SKM-1 (cell line): ENCODE measurements at regions not wholly inside any gene's neighbourhood (a gene's known extent, or its start where the extent isn't known, plus 50 kb on each side); places are given as distances from the start of the nearest gene placed in this dataset.

Experiments
- DNase-seq: peaks from one replicate; lab custom pipeline; 2025; ENCODE audit not compliant: unreplicated experiment; lab: John Stamatoyannopoulos, UW

GRCh38 chr5:58040044-58040443 lies 419.8 kb downstream of the PLK2 start:
- DNase-seq: no peak

GRCh38 chr5:58037899-58038298 lies 422.0 kb downstream of the PLK2 start:
- DNase-seq: no peak

GRCh38 chr5:58025809-58026208 lies 434.1 kb downstream of the PLK2 start:
- DNase-seq: no peak

- DNase-seq: no peak
These were observed 435.7 kb downstream of the PLK2 start for GRCh38 chr5:58024151-58024550.

- DNase-seq: no peak
These were observed 437.8 kb downstream of the PLK2 start for GRCh38 chr5:58022055-58022454.

GRCh38 chr5:58021466-58021865 lies 438.4 kb downstream of the PLK2 start:
- no peak for DNase-seq

GRCh38 chr5:58019614-58020013 lies 440.3 kb downstream of the PLK2 start:
- DNase-seq: no peak

GRCh38 chr5:58018016-58018415 lies 441.9 kb downstream of the PLK2 start:
- DNase-seq: no peak

- no peak for DNase-seq
These were observed 443.0 kb downstream of the PLK2 start for GRCh38 chr5:58016877-58017276.

GRCh38 chr5:58016358-58016757 lies 443.5 kb downstream of the PLK2 start:
- DNase-seq: no peak

GRCh38 chr5:58015175-58015574 lies 444.7 kb downstream of the PLK2 start:
- DNase-seq: no peak

- no peak for DNase-seq
These were observed 446.2 kb downstream of the PLK2 start for GRCh38 chr5:58013542-58014258.

- no peak for DNase-seq
These were observed 447.0 kb downstream of the PLK2 start for GRCh38 chr5:58012801-58013315.

GRCh38 chr5:58012102-58012501 lies 447.8 kb downstream of the PLK2 start:
- no peak for DNase-seq

GRCh38 chr5:58011301-58011700 lies 448.6 kb downstream of the PLK2 start:
- DNase-seq: no peak

- no peak for DNase-seq
These were observed 450.1 kb downstream of the PLK2 start for GRCh38 chr5:58009754-58010153.

GRCh38 chr5:58002323-58002722 lies 457.6 kb downstream of the PLK2 start:
- DNase-seq: no peak

- DNase-seq: no peak
These were observed 466.0 kb downstream of the PLK2 start for GRCh38 chr5:57993866-57994265.

- DNase-seq: no peak
These were observed 470.5 kb downstream of the PLK2 start for GRCh38 chr5:57989378-57989777.

GRCh38 chr5:57988813-57989212 lies 471.1 kb downstream of the PLK2 start:
- no peak for DNase-seq

GRCh38 chr5:57987552-57987951 lies 472.3 kb downstream of the PLK2 start:
- no peak for DNase-seq

GRCh38 chr5:57986761-57987341 lies 473.0 kb downstream of the PLK2 start:
- no peak for DNase-seq

GRCh38 chr5:57983426-57983825 lies 476.5 kb downstream of the PLK2 start:
- no peak for DNase-seq
